OCI-LY7 (cell line): ENCODE measurements at regions not wholly inside any gene's neighbourhood (a gene's known extent, or its start where the extent isn't known, plus 50 kb on each side); places are given as distances from the start of the nearest gene placed in this dataset.

Source experiments
- EZH2phosphoT487 ChIP-seq: fragments of 200-600 bp; sonication (generic); IDR thresholded peaks from 2 replicates; pipeline ENCODE4 v1.6.1; 2018; ENCODE audit warnings: low read depth, borderline replicate concordance, mild to moderate bottlenecking, mixed run types, antibody characterized with exemption, low read length, moderate library complexity, mixed read lengths
- TF ChIP-seq, protein P1 (sequence below): fragments of 200-600 bp; sonication (generic); conservative IDR thresholded peaks from 2 replicates; pipeline ENCODE4 v1.5.1; 2014; ENCODE audit warnings: mild to moderate bottlenecking, antibody characterized with exemption, low read length, moderate library complexity, mixed read lengths

DNA sequence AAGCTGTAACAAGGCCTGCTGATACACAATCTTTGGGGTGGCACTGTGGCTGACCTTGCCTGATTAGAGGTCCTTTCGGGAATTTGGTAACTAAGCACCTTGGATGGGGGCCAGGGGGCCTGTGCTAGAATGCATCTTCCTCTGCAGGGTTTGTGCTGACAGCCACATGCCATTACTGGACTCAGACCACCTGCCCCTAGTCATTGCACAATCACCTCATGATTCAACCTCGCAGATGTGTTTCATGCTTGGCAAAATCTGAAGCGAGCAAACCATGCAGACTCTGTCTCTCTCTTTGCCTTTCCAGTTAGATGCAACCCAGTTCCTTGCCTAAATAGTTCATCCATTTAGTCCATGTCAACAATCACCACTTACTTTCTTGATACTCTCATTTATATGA lies 96.5 kb upstream of the ERCC6L2 start:
- TF ChIP-seq, protein P1, sequence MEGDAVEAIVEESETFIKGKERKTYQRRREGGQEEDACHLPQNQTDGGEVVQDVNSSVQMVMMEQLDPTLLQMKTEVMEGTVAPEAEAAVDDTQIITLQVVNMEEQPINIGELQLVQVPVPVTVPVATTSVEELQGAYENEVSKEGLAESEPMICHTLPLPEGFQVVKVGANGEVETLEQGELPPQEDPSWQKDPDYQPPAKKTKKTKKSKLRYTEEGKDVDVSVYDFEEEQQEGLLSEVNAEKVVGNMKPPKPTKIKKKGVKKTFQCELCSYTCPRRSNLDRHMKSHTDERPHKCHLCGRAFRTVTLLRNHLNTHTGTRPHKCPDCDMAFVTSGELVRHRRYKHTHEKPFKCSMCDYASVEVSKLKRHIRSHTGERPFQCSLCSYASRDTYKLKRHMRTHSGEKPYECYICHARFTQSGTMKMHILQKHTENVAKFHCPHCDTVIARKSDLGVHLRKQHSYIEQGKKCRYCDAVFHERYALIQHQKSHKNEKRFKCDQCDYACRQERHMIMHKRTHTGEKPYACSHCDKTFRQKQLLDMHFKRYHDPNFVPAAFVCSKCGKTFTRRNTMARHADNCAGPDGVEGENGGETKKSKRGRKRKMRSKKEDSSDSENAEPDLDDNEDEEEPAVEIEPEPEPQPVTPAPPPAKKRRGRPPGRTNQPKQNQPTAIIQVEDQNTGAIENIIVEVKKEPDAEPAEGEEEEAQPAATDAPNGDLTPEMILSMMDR: no peak
- no peak for TF ChIP-seq EZH2phosphoT487
